WERI-Rb-1 (cell line): ENCODE measurements at regions not wholly inside any gene's neighbourhood (a gene's known extent, or its start where the extent isn't known, plus 50 kb on each side); places are given as distances from the start of the nearest gene placed in this dataset.

Experiments
- DNase-seq: peaks from one replicate; pipeline ENCODE4 v3.0.0-alpha.2; 2020
- H3K27ac ChIP-seq: fragments of 250-450 bp; sonication (Bioruptor Pico); 2 replicates; pipeline ENCODE4 v1.5.1; 2020; ENCODE audit warnings: mild to moderate bottlenecking, moderate library complexity
- H3K27me3 ChIP-seq: fragments of 250-450 bp; sonication (Bioruptor Pico); 2 replicates; pipeline ENCODE4 v1.5.1; 2021; ENCODE audit warnings: mild to moderate bottlenecking, low read depth, moderate library complexity; ENCODE audit not compliant: insufficient read depth, severe bottlenecking
- H3K36me3 ChIP-seq: fragments of 250-450 bp; sonication (Bioruptor Pico); 2 replicates; pipeline ENCODE4 v1.5.1; 2020; ENCODE audit warnings: mild to moderate bottlenecking, moderate library complexity
- H3K4me3 ChIP-seq: 2 replicates; pipeline ENCODE4 v1.5.1; 2011; ENCODE audit warnings: low read depth, mild to moderate bottlenecking, control low read depth, low read length
- H3K9me3 ChIP-seq: fragments of 250-450 bp; sonication (Bioruptor Pico); 2 replicates; pipeline ENCODE4 v1.5.1; 2021; ENCODE audit warnings: mild to moderate bottlenecking, moderate library complexity; ENCODE audit not compliant: severe bottlenecking
- CTCF ChIP-seq: IDR thresholded peaks from 2 replicates; pipeline ENCODE4 v1.5.1; 2011; ENCODE audit warnings: low read depth, mild to moderate bottlenecking, control low read depth, inconsistent platforms, low read length

- Histone ChIP-seq H3K9me3 (no peaks in the 10 kb centered on the region), H3K4me3 (no peak overlapping the region), H3K36me3 (no peaks in the 10 kb centered on the region), H3K27ac (no peak overlapping the region), H3K27me3 (no peaks in the 10 kb centered on the region)
- TF ChIP-seq CTCF: no peak
- DNase-seq: no peak
Observed at GRCh38 chr14:104510216-104510615, 69.3 kb upstream of the C14orf180 start.

GRCh38 chr14:104510794-104511611 is 68.6 kb upstream of the C14orf180 start:
- Histone ChIP-seq H3K9me3 (no peaks in the 10 kb centered on the region), H3K4me3 (no peak overlapping the region), H3K27ac (no peak overlapping the region), H3K36me3 (no peaks in the 10 kb centered on the region), H3K27me3 (no peaks in the 10 kb centered on the region)
- no peak for TF ChIP-seq CTCF
- no peak for DNase-seq

GRCh38 chr14:104512061-104512460 is 67.5 kb upstream of the C14orf180 start:
- Histone ChIP-seq H3K9me3 (no peaks in the 10 kb centered on the region), H3K27ac (no peak overlapping the region), H3K4me3 (no peak overlapping the region), H3K36me3 (no peaks in the 10 kb centered on the region), H3K27me3 (no peaks in the 10 kb centered on the region)
- TF ChIP-seq CTCF: no peak
- DNase-seq: no peak

GRCh38 chr14:104512771-104513640 is 66.6 kb upstream of the C14orf180 start:
- Histone ChIP-seq H3K27ac (no peak overlapping the region), H3K4me3 (no peak overlapping the region), H3K9me3 (no peaks in the 10 kb centered on the region), H3K36me3 (no peaks in the 10 kb centered on the region), H3K27me3 (no peaks in the 10 kb centered on the region)
- no peak for DNase-seq
- TF ChIP-seq CTCF: no peak

GRCh38 chr14:104513641-104514046 is 65.9 kb upstream of the C14orf180 start:
- no peak for DNase-seq
- TF ChIP-seq CTCF: no peak
- Histone ChIP-seq H3K36me3 (no peaks in the 10 kb centered on the region), H3K4me3 (no peak overlapping the region), H3K27ac (no peak overlapping the region), H3K27me3 (no peaks in the 10 kb centered on the region), H3K9me3 (no peaks in the 10 kb centered on the region)
